ENCODE measurements at regions not wholly inside any gene's neighbourhood (a gene's known extent, or its start where the extent isn't known, plus 50 kb on each side); places are given as distances from the start of the nearest gene placed in this dataset.

DNA sequence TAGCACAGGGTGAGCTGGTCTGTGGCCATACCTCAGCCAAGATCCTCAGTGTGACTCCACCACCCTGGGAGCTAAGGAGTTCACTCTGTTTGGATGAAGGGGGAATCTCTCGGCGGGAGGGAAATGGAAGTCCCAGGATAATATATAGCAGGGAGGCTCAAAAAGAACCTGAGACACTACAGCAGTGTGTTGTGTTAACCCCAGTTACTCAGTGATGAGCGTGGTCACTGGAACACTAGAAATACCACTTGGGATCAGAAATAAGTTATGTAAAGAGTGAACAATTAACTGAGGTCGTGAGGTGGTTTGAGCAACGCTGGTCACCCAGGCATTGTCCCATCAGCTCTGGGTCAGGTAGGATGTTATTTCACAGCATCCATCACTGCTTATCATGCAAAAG, 59.3 kb upstream of the ADAMTS16 start:
- TF ChIP-seq, protein P1, sequence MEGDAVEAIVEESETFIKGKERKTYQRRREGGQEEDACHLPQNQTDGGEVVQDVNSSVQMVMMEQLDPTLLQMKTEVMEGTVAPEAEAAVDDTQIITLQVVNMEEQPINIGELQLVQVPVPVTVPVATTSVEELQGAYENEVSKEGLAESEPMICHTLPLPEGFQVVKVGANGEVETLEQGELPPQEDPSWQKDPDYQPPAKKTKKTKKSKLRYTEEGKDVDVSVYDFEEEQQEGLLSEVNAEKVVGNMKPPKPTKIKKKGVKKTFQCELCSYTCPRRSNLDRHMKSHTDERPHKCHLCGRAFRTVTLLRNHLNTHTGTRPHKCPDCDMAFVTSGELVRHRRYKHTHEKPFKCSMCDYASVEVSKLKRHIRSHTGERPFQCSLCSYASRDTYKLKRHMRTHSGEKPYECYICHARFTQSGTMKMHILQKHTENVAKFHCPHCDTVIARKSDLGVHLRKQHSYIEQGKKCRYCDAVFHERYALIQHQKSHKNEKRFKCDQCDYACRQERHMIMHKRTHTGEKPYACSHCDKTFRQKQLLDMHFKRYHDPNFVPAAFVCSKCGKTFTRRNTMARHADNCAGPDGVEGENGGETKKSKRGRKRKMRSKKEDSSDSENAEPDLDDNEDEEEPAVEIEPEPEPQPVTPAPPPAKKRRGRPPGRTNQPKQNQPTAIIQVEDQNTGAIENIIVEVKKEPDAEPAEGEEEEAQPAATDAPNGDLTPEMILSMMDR (IDR thresholded peaks at IDR 0.05; ENCODE audit: low read length) = no peak
- TF ChIP-seq EZH2phosphoT487 (IDR thresholded peaks at IDR 0.05; ENCODE audit: low read length) = no peak

All from MM.1S (cell line).